Left cardiac atrium (tissue), 4 donors: ENCODE measurements at regions not wholly inside any gene's neighbourhood (a gene's known extent, or its start where the extent isn't known, plus 50 kb on each side); places are given as distances from the start of the nearest gene placed in this dataset.

Source experiments
- ATAC-seq, 2 donors: fragments of 200-7000 bp; cut with Tn5 transposase; one replicate each; pipeline ENCODE4 v1.9.1; 2020; ENCODE audit warnings: mild to moderate bottlenecking in 2 of 2, moderate library complexity in 2 of 2
- DNase-seq: peaks from one replicate; pipeline ENCODE4 v3.0.0-alpha.2; 2020
- intact Hi-C, 2 donors: fragments of 100-400 bp; cut with DNase I; formaldehyde crosslinking; loops; one replicate each; pipeline versions ENCODE4 v1.14.1 to v1.15.1; 2022 to 2023
- donor health status: DM: no; HTN: yes; CAD: no.
- donor health status: DM: no; HTN: yes; CAD: no; lungs with severe emphysema.
- donor health status: DM: yes; HTN: yes; CAD: no.
- donor health status: Dilated cardiomyopathy.

GRCh38 chr17:15051933-15052332 lies 213.2 kb downstream of the PMP22 start:
- no peak for DNase-seq
- no peak for ATAC-seq
- intact Hi-C loops = no loop called here

- DNase-seq = no peak
- ATAC-seq = no peak
- intact Hi-C loops = no loop called here
Observed at GRCh38 chr17:15049795-15050160, 215.3 kb downstream of the PMP22 start.

- DNase-seq = no peak
- intact Hi-C loops = no loop called here
Observed at GRCh38 chr17:15048933-15049794, 216.0 kb downstream of the PMP22 start.

GRCh38 chr17:15048381-15048780 lies 216.7 kb downstream of the PMP22 start:
- intact Hi-C loops = no loop called here
- ATAC-seq (no peak), DNase-seq (no peak)

More at GRCh38 chr17:15048933-15049794, 216.0 kb downstream of the PMP22 start:
- no peak for ATAC-seq

GRCh38 chr17:15042311-15042710 lies 222.8 kb downstream of the PMP22 start:
- ATAC-seq (no peak), DNase-seq (no peak)
- intact Hi-C loops = no loop called here

GRCh38 chr17:15039366-15039765 lies 225.8 kb downstream of the PMP22 start:
- ATAC-seq (no peak), DNase-seq (no peak)
- intact Hi-C loops = no loop called here

- no peak for DNase-seq
- no peak for ATAC-seq
- intact Hi-C loops = no loop called here
Observed at GRCh38 chr17:15038656-15039055, 226.5 kb downstream of the PMP22 start.

- intact Hi-C loops = no loop called here
- ATAC-seq (no peak), DNase-seq (no peak)
Observed at GRCh38 chr17:15036238-15036637, 228.9 kb downstream of the PMP22 start.

GRCh38 chr17:15031975-15032374 lies 233.2 kb downstream of the PMP22 start:
- intact Hi-C loops = no loop called here
- no peak for DNase-seq
- ATAC-seq = no peak

GRCh38 chr17:15029469-15029868 lies 235.7 kb downstream of the PMP22 start:
- DNase-seq (no peak), ATAC-seq (no peak)
- intact Hi-C loops = no loop called here

GRCh38 chr17:15027853-15028252 lies 237.3 kb downstream of the PMP22 start:
- ATAC-seq (no peak), DNase-seq (no peak)
- intact Hi-C loops = no loop called here

- no peak for DNase-seq
- intact Hi-C loops = no loop called here
- ATAC-seq = no peak
Observed at GRCh38 chr17:15026088-15026487, 239.0 kb downstream of the PMP22 start.

GRCh38 chr17:15023589-15024336 lies 241.4 kb downstream of the PMP22 start:
- ATAC-seq (no peak), DNase-seq (no peak)
- intact Hi-C loops = no loop called here

- ATAC-seq (no peak), DNase-seq (no peak)
- intact Hi-C loops = no loop called here
Observed at GRCh38 chr17:15019158-15019557, 246.0 kb downstream of the PMP22 start.

GRCh38 chr17:15012351-15012980 lies 252.7 kb downstream of the PMP22 start:
- intact Hi-C loops = no loop called here
- ATAC-seq (no peak), DNase-seq (no peak)

GRCh38 chr17:15009087-15009486 lies 256.0 kb downstream of the PMP22 start:
- DNase-seq = no peak
- intact Hi-C loops = no loop called here
- ATAC-seq = no peak

- intact Hi-C loops = no loop called here
- no peak for ATAC-seq
- DNase-seq = no peak
Observed at GRCh38 chr17:15007147-15007553, 258.0 kb downstream of the PMP22 start.

- intact Hi-C loops = no loop called here
- no peak for ATAC-seq
Observed at GRCh38 chr17:15006421-15007128, 258.6 kb downstream of the PMP22 start.

GRCh38 chr17:15000661-15001060 lies 264.5 kb downstream of the PMP22 start:
- intact Hi-C loops = no loop called here
- ATAC-seq (no peak), DNase-seq (no peak)

More at GRCh38 chr17:15006421-15007128, 258.6 kb downstream of the PMP22 start:
- DNase-seq = no peak

- DNase-seq = no peak
- ATAC-seq = no peak
- intact Hi-C loops = no loop called here
Observed at GRCh38 chr17:14997290-14997689, 267.8 kb downstream of the PMP22 start.
